NCI-H2107 treated with DMSO at 0.1 percent for 48 hours (cell line): ENCODE measurements at regions not wholly inside any gene's neighbourhood (a gene's known extent, or its start where the extent isn't known, plus 50 kb on each side); places are given as distances from the start of the nearest gene placed in this dataset.
"Not testable (repeated sequence)": the region's sequence is repeated elsewhere in the genome, so short reads cannot be mapped to it uniquely, and the experiment has no call there.

Experiments used
- DNase-seq: peaks from one replicate; lab custom pipeline; 2025; ENCODE audit not compliant: unreplicated experiment; lab: John Stamatoyannopoulos, UW

DNA sequence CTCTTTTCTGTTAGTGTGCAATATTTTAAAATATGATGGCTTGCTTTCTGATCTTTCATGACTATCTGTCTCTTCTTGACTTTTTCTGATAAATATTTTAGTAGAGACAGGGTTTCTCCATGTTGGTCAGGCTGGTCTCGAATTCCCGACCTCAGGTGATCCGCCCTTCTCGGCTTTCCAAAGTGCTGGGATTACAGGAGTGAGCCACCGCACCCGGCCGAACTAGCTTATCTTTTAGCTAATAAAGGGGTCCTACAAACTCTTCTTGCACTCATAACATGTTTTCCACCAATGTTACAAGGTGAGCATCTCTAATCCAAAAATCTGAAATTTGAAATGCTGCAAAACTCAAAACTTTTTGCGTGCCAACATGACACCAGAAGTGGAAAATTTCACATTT lies 535.2 kb upstream of the PCDH20 start:
- DNase-seq, result no peak

DNA sequence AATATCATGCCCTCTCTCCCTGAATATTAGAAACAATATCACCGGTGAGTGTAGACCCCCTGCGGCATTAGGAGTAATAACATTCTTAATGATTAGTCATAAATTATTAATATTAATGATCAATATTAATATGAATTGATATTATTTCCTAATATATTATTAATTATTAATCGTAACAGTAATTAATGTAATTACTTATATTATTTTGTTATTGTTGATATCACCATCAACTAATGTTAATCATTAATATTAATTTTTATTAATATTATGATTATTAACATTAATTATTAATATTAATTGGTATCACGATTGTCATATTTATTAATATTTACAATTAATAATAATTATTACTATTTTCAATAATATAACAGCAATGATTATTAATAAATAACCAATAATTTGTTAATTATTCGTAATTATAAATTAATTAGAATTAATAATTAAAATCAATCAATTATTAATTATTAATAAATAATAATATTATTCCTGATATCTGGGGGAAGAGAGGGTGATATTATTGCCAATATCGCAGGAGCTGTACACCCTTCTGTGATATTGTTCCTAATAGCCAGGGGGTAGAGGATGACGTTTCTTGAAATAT lies 528.8 kb upstream of the PCDH20 start:
- DNase-seq, result no peak

- no peak for DNase-seq
Measured at GRCh38 chr13:61935710-61936109, 520.1 kb upstream of the PCDH20 start.

- DNase-seq, result no peak
Measured at GRCh38 chr13:61927648-61928047, 512.0 kb upstream of the PCDH20 start.

DNA sequence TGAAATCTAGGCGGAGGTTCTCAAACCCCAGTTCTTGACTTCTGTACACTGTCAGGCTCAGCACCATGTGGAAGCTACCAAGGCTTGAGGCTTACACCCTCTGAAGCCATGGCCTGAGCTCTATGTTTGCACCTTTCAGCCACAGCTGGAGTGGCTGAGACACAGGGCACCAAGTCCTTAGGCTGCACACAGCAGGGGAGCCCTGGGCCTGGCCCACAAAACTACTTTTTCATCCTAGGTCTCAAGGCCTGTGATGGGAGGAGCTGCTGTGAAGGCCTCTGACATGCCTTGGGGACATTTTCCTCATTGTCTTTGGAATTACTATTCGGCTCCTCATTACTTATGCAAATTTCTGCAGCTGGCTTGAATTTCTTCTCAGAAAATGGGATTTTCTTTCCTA lies 503.2 kb upstream of the PCDH20 start:
- no peak for DNase-seq

DNA sequence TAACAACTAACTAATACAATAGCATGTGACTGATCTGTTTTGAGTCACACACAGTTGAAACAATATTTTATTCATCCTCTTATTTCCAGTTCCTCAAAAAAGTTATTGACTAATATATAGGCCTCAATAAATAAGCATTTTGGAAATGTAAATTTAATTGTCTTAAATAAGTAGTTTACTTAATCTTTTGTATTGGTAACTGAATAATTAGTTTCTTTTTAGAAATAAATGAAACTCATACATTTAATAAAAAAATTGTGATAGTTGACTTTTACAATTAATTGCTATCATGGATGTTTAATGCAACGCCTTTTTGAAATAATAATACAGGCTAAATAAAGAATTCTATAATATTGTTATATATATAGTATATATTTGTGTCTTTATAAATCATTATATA lies 500.8 kb upstream of the PCDH20 start:
- DNase-seq, result no peak

DNA sequence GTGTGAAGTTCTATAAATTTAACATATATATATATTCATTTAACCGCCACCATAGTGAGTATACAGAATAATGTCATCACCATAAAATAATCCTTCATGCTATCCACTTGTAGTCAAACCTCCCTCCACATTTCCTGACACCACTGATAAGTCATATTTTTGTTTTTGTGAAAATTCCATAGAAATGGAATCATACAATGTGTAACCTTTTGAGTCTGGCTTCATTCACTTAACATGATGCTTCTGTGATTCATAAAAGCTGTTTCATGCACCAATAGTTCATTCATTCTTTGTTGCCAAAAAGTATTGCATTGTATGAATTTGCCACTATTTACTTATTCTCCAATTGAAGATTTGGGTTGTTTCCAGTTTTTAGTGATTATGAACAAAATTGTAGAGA lies 497.5 kb upstream of the PCDH20 start:
- no peak for DNase-seq

- DNase-seq, result no peak
Measured at GRCh38 chr13:61908906-61909615, 493.4 kb upstream of the PCDH20 start.

DNA sequence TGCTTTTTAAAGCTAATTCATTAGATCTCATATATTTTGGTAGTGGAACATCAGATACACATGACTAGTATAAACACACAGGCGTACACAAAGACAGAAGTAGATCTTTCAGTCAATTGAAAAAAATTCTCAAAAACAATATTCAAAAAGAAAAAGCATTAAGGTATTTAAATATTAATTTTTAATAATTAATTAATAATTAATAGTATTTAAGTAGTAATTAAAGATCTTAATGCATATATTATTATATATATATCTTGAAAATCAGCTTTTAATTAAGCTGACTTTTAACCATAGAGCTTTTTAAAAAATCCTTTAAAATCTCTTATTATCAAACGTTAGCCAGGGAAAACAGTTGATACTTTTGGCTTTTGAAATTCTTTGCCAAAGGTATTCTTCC lies 489.4 kb upstream of the PCDH20 start:
- DNase-seq, result no peak

DNA sequence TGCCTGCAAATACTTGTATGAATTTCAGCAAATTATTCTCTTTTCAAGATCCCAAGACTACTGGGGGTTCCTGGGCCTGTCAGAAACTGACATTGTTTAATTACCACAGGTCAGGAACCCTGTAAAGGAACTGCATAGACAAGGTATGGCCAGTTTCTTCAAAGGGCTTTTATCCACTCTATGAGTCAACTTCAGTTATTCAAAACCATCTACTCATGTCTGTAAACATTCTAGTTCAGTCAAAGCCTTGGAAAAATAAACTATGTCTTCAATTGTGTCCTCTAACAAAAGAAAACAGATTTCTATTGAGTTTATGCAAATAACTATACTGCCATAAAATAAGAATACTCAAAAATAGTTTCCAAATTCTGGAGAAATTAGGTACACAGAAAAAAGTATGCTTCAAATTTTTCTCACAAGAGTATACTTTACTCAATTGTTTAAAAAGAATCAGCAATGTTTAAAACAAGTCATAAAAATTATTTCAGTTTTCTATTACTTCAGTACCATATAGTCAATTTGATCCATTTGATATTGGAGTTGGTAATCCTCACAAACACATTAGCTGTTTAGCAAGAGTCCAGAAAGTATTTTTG lies 486.4 kb upstream of the PCDH20 start:
- DNase-seq, result no peak

DNA sequence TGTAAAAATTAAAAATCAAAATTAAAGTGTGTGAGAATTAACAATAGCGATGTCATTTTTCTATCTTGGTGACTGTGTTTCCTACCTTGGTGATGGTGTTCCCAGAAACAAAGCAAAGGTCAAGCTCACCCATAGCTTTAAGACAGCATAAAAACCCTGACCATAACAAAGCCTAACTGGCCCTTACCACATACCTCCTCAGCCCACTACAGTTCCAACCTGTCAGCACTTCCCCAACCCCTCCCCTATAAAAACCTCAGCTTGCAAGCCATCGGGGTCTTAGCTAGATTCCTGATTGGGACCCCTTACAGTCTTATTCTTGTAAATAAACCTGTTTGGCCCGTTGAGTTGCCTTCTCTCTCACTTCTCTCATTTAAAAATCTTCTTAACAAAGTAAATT lies 484.4 kb upstream of the PCDH20 start:
- no peak for DNase-seq

GRCh38 chr13:61898207-61898606 lies 482.6 kb upstream of the PCDH20 start:
- DNase-seq, result no peak

GRCh38 chr13:61891401-61891800 lies 475.8 kb upstream of the PCDH20 start:
- DNase-seq, result no peak

GRCh38 chr13:61884830-61885229 lies 469.2 kb upstream of the PCDH20 start:
- no peak for DNase-seq

- no peak for DNase-seq
Measured at GRCh38 chr13:61880578-61881283, 465.1 kb upstream of the PCDH20 start.

- DNase-seq, result not testable (repeated sequence)
Measured at GRCh38 chr13:61878565-61878964, 462.9 kb upstream of the PCDH20 start.

DNA sequence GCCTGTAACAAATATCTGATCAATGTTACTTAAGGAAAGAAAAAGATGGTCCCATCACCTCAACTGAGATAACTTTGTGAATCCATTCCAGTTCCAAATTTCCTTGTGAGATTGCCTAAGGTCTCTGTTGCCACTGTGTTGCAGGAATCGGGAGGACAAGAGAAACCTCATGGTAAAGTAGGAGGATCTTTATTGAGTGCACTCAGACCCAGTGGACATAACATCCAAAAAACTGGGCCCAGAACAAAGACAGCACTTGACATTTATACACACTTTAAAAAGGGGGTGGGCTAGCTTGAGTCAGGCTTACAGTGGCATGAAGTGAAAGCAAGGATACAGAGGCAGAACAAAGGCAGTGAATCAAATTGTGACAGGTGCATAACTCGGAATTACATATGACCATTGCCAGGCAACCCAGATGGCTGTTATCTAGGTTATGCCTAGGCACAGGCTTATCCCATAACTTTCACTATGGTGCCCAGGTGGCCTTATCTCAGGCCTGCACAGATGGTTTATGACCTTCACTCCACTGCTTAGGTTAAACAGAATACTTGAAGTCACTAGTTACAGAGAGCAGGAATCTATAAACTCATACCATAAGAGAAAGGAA lies 459.4 kb upstream of the PCDH20 start:
- DNase-seq, result no peak

DNA sequence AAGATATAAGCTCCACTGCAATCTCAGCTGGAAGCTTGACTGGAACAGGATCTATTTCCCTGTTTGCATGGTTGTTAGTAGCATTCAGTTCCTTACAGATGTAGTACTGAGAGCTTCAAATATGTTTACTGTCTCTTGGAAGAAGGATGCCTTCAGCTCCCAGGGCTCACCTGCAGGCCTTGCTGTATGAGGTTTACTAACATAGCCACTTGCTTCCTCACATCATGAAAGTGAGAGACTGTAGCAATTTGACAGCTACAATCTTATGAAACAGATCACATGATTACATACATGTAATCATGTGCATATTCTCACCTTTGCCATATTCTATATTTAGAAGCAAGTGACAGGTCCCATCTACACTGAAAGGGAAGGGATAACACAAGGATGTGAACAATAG lies 458.1 kb upstream of the PCDH20 start:
- DNase-seq, result no peak

GRCh38 chr13:61857198-61857597 lies 441.5 kb upstream of the PCDH20 start:
- DNase-seq, result no peak

GRCh38 chr13:61852116-61852619 lies 436.5 kb upstream of the PCDH20 start:
- no peak for DNase-seq

DNA sequence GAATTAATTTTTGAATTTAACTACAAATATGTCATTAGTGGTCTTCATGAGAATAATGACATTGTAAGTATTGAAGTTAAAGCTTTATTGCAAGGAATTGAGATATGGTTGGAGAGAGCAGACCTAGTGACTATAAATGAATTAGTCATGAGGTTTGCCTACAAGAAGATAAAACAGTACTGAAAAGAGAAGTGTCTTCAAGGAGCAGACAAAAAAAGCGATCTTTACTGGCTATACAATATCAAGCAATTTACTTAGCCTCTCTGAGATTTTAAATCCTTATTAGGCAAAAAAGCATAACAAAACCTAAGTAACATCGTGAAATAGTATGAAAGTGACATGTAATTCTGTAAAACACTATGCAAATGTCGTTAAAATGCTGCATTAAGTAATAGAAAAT lies 435.1 kb upstream of the PCDH20 start:
- DNase-seq, result no peak
